Endothelial cell of umbilical vein (primary cell): ENCODE measurements at regions not wholly inside any gene's neighbourhood (a gene's known extent, or its start where the extent isn't known, plus 50 kb on each side); places are given as distances from the start of the nearest gene placed in this dataset.
A peak's percentile ranks its signal among the peaks of the same experiment; 100 is the strongest.

Experiments used
- BruUV-seq: library from RNA; stranded (reverse); fragments of 400-500 nt; replicated peaks from 2 replicates; lab custom pipeline; 2021; lab: Mats Ljungman, UMichigan
- CTCF ChIA-PET: fragments of 300-600, 350-600 bp; sonication (Branson Sonifier 250); formaldehyde crosslinking; loops from one replicate; lab custom pipeline; 2021; ENCODE audit warnings: antibody characterized with exemption, inconsistent platforms; lab: Charles Lee
- POLR2A ChIA-PET: fragments of 300-600, 350-600 bp; sonication (Branson Sonifier 250); formaldehyde crosslinking; loops from one replicate; lab custom pipeline; 2021; ENCODE audit warnings: antibody characterized with exemption, inconsistent platforms; lab: Charles Lee
- DNase-seq: peaks from one replicate; pipeline ENCODE4 v3.0.0-alpha.2; 2011; ENCODE audit warnings: low read depth, low spot score
- FAIRE-seq: peaks from 2 replicates; lab custom pipeline; 2011; peaks lifted over from hg19 to GRCh38; lab: Jason Lieb, UNC
- H2AFZ ChIP-seq: 2 replicates; pipeline ENCODE4 v1.6.0; 2012; ENCODE audit warnings: low read depth, low read length, control low read depth, inconsistent platforms
- H3K27ac ChIP-seq: 2 replicates; pipeline ENCODE4 v1.5.1; 2011; ENCODE audit warnings: low read depth, mild to moderate bottlenecking, control low read depth, low read length, moderate library complexity; ENCODE audit not compliant: insufficient read depth
- H3K27me3 ChIP-seq, 2 experiments: 2 replicates each; pipeline versions ENCODE4 v1.6.0 to v1.6.1; 2011; ENCODE audit warnings: low read length in 2 of 2, mixed read lengths in 1 of 2; ENCODE audit not compliant: control insufficient read depth in 2 of 2, insufficient read depth in 2 of 2
- H3K36me3 ChIP-seq, 2 experiments: 2 replicates in 1 of 2; 3 replicates in 1 of 2; pipeline ENCODE4 v1.5.1; 2011; ENCODE audit warnings: low read length in 2 of 2, mild to moderate bottlenecking in 1 of 2, moderate library complexity in 1 of 2; ENCODE audit not compliant: control insufficient read depth in 2 of 2, insufficient read depth in 2 of 2; ENCODE audit errors: extremely low read depth in 1 of 2
- H3K4me1 ChIP-seq: 3 replicates; pipeline ENCODE4 v1.5.1; 2011; ENCODE audit warnings: mild to moderate bottlenecking, low read length; ENCODE audit not compliant: control insufficient read depth, insufficient read depth; ENCODE audit errors: extremely low read depth
- H3K4me2 ChIP-seq: 2 replicates; pipeline ENCODE4 v1.6.1; 2011; ENCODE audit warnings: low read length, control low read depth, mixed read lengths; ENCODE audit not compliant: insufficient read depth
- H3K4me3 ChIP-seq, 3 experiments: fragments of 200-600 bp in 1 of 3; sonication (generic), shearing (Covaris generic) in 1 of 3; replicated peaks in 1 of 3; 2 replicates each; pipeline ENCODE4 v1.5.1; 2011 to 2016; ENCODE audit warnings: control low read depth in 3 of 3, low read length in 3 of 3, mild to moderate bottlenecking in 2 of 3, inconsistent platforms in 1 of 3, low read depth in 1 of 3, moderate library complexity in 1 of 3; ENCODE audit not compliant: insufficient read depth in 1 of 3
- H3K79me2 ChIP-seq: 2 replicates; pipeline ENCODE4 v1.6.0; 2012; ENCODE audit warnings: low read length, inconsistent platforms; ENCODE audit not compliant: control insufficient read depth, insufficient read depth
- H3K9ac ChIP-seq: replicated peaks from 2 replicates; pipeline ENCODE3; 2011; ENCODE audit warnings: low read length, control low read depth; ENCODE audit not compliant: insufficient read depth; ENCODE audit errors: extremely low read depth
- H3K9me1 ChIP-seq: replicated peaks from 3 replicates; pipeline ENCODE4 v1.6.0; 2011; ENCODE audit warnings: mild to moderate bottlenecking, low read length; ENCODE audit not compliant: control insufficient read depth, insufficient read depth; ENCODE audit errors: extremely low read depth
- H3K9me3 ChIP-seq: replicated peaks from 2 replicates; pipeline ENCODE4 v1.5.1; 2012; ENCODE audit warnings: low read length, inconsistent platforms; ENCODE audit not compliant: control insufficient read depth, insufficient read depth
- H4K20me1 ChIP-seq: replicated peaks from 2 replicates; pipeline ENCODE3; 2011; ENCODE audit warnings: mild to moderate bottlenecking, low read length; ENCODE audit not compliant: control insufficient read depth, insufficient read depth; ENCODE audit errors: extremely low read depth
- FOS ChIP-seq: IDR thresholded peaks from 2 replicates; pipeline ENCODE4 v1.6.1; 2011; ENCODE audit warnings: mild to moderate bottlenecking, low read length, moderate library complexity, borderline replicate concordance; ENCODE audit not compliant: insufficient read depth
- JUN ChIP-seq: IDR thresholded peaks from 2 replicates; pipeline ENCODE4 v1.6.1; 2011; ENCODE audit warnings: borderline replicate concordance, low read depth; ENCODE audit not compliant: insufficient read length, insufficient read depth
- POLR2AphosphoS5 ChIP-seq: IDR thresholded peaks from 2 replicates; pipeline ENCODE4 v1.6.1; 2012; ENCODE audit warnings: low read depth, mild to moderate bottlenecking, control low read depth, low read length, moderate library complexity; ENCODE audit not compliant: insufficient read depth
- dilution Hi-C: fragments of 300-500 bp; cut with MboI; formaldehyde crosslinking; loops from one replicate; pipeline ENCODE4 v1.15.0; 2019; ENCODE audit warnings: low sequenced_read_pairs; ENCODE audit not compliant: extremely low pct_ligation_motif_present
- intact Hi-C: fragments of 100-400 bp; cut with micrococcal nuclease; formaldehyde crosslinking; loops from one replicate; pipeline ENCODE4 v1.10.0; 2022

GRCh38 chr1:61013189-61013945 lies 69.0 kb upstream of the NFIA start:
- ChIA-PET POLR2A (no interaction called here), CTCF (no interaction called here)
- no peak overlapping the region for H3K9ac ChIP-seq
- no peaks in the 10 kb centered on the region for H4K20me1 ChIP-seq
- TF ChIP-seq POLR2AphosphoS5, result no peak
- no peak for TF ChIP-seq JUN
- H3K36me3 ChIP-seq, result no peaks in the 10 kb centered on the region
- no peak overlapping the region for H3K27ac ChIP-seq
- dilution Hi-C loops, result no loop called here
- H3K27me3 ChIP-seq, result peaks cover 3 to 5% of the 10 kb centered on the region in 2 experiments
- intact Hi-C loops, result no loop called here
- DNase-seq (no peak), FAIRE-seq (no peak)
- no peak overlapping the region for H3K4me3 ChIP-seq
- H2AFZ ChIP-seq, result no peak overlapping the region
- no peaks in the 10 kb centered on the region for H3K9me3 ChIP-seq
- no peak overlapping the region for H3K4me2 ChIP-seq
- H3K9me1 ChIP-seq, result no peaks in the 10 kb centered on the region
- no TSS peak for BruUV-seq
- H3K79me2 ChIP-seq, result no peaks in the 10 kb centered on the region
- no peaks in the 10 kb centered on the region for H3K4me1 ChIP-seq

DNA sequence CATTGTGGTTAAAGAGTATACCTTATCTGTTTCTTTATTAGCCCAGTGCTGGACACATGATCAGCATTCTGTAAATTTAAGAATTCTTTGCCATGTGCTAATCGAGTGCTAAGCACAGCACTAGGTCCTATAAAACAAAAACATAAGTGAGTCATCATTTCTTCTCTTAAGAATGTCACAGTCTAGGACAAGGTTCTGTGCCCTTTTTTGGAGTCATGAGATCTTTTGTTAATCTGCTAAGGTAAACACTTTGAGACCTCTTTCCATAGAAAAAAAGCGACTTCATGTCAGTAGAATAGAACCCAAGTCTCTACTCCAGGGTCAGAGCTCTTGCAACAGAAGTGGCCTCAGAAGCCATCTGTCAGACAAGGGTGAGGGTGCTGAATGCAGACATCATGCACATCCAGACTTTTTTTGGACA lies 70.0 kb upstream of the NFIA start:
- Histone ChIP-seq H4K20me1 (no peaks in the 10 kb centered on the region), H3K79me2 (no peaks in the 10 kb centered on the region), H3K9me1 (no peaks in the 10 kb centered on the region), H3K4me1 (no peaks in the 10 kb centered on the region), H3K27ac (no peak overlapping the region), H2AFZ (no peak overlapping the region), H3K9me3 (no peaks in the 10 kb centered on the region), H3K27me3 (peaks cover 3 to 5% of the 10 kb centered on the region in 2 experiments), H3K9ac (no peak overlapping the region), H3K4me3 (no peak overlapping the region), H3K4me2 (no peak overlapping the region), H3K36me3 (no peaks in the 10 kb centered on the region)
- no TSS peak for BruUV-seq
- DNase-seq (peak; percentile 7), FAIRE-seq (peak; percentile 43)
- intact Hi-C loops (no loop called here), dilution Hi-C loops (no loop called here)
- ChIA-PET POLR2A (no interaction called here), CTCF (no interaction called here)
- no peak for TF ChIP-seq POLR2AphosphoS5
- TF ChIP-seq JUN, result peak; percentile 8
- TF ChIP-seq FOS, result no peak
